Panc1 (cell line): ENCODE measurements at regions not wholly inside any gene's neighbourhood (a gene's known extent, or its start where the extent isn't known, plus 50 kb on each side); places are given as distances from the start of the nearest gene placed in this dataset.

Experiments used
- ATAC-seq: fragments of 200-7000 bp; cut with Tn5 transposase; 2 replicates; pipeline ENCODE4 v1.9.1; 2020; ENCODE audit warnings: mild to moderate bottlenecking, moderate library complexity
- BruUV-seq: library from RNA; stranded (reverse); fragments of 400-500 nt; replicated peaks from 2 replicates; lab custom pipeline; 2021; lab: Mats Ljungman, UMichigan
- CTCF ChIA-PET: fragments of 300-600 bp; sonication (Branson Sonifier 250); formaldehyde crosslinking; loops from one replicate; lab custom pipeline; 2022; ENCODE audit warnings: antibody characterized with exemption; lab: Charles Lee
- POLR2A ChIA-PET: fragments of 300-600 bp; sonication (Branson Sonifier 250); formaldehyde crosslinking; loops from one replicate; lab custom pipeline; 2022; ENCODE audit warnings: antibody characterized with exemption; lab: Charles Lee
- DNase-seq: peaks from one replicate; pipeline ENCODE4 v3.0.0-alpha.2; 2010; ENCODE audit warnings: low read depth, low spot score
- H3K27ac ChIP-seq: 2 replicates; pipeline ENCODE4 v1.5.1; 2011; ENCODE audit warnings: mild to moderate bottlenecking, low read length, inconsistent platforms
- H3K27me3 ChIP-seq: fragments of 200-500 bp; sonication (Bioruptor generic); 2 replicates; pipeline ENCODE4 v1.6.0; 2014; ENCODE audit warnings: low read length, inconsistent platforms; ENCODE audit not compliant: control insufficient read depth, insufficient read depth
- H3K36me3 ChIP-seq: fragments of 200-500 bp; sonication (Bioruptor generic); 2 replicates; pipeline ENCODE4 v1.5.1; 2014; ENCODE audit warnings: inconsistent platforms, mild to moderate bottlenecking, low read length, moderate library complexity; ENCODE audit not compliant: control insufficient read depth, insufficient read depth
- H3K4me1 ChIP-seq: 2 replicates; pipeline ENCODE4 v1.5.1; 2011; ENCODE audit warnings: inconsistent platforms, mild to moderate bottlenecking, low read length, moderate library complexity; ENCODE audit not compliant: control insufficient read depth, insufficient read depth
- H3K4me3 ChIP-seq, 2 experiments: 2 replicates each; pipeline ENCODE4 v1.5.1; 2011 to 2012; ENCODE audit warnings: low read depth in 2 of 2, low read length in 2 of 2, mild to moderate bottlenecking in 2 of 2, inconsistent platforms in 1 of 2, moderate library complexity in 1 of 2
- H3K9me3 ChIP-seq: fragments of 200-500 bp; sonication (Bioruptor generic); 2 replicates; pipeline ENCODE4 v1.5.1; 2014; ENCODE audit warnings: low read depth, mild to moderate bottlenecking, inconsistent platforms, low read length, moderate library complexity; ENCODE audit not compliant: control insufficient read depth, insufficient read depth
- POLR2AphosphoS5 ChIP-seq: IDR thresholded peaks from 2 replicates; pipeline ENCODE4 v1.6.1; 2012; ENCODE audit warnings: mild to moderate bottlenecking, low read depth, low read length, moderate library complexity
- SIN3A ChIP-seq: IDR thresholded peaks from 2 replicates; pipeline ENCODE4 v1.6.1; 2012; ENCODE audit warnings: low read depth, mild to moderate bottlenecking, low read length, moderate library complexity, borderline replicate concordance; ENCODE audit not compliant: insufficient read depth
- TCF7L2 ChIP-seq: IDR thresholded peaks from 2 replicates; pipeline ENCODE4 v1.6.1; 2011; ENCODE audit warnings: mild to moderate bottlenecking, low read depth, low read length, inconsistent platforms
- in situ Hi-C: cut with HindIII; loops from 2 replicates; pipeline ENCODE4 v1.10.0; 2016; ENCODE audit warnings: low sequenced_read_pairs, low pct_unique_long_range_greater_than_20kb
- intact Hi-C: fragments of 100-400 bp; cut with micrococcal nuclease; formaldehyde crosslinking; loops from one replicate; pipeline ENCODE4 v1.10.0; 2022; ENCODE audit not compliant: unreplicated experiment
- TF ChIP-seq, protein P1 (sequence below), 2 experiments: IDR thresholded peaks; 2 replicates each; pipeline ENCODE4 v1.6.1; 2011 to 2012; ENCODE audit warnings: low read depth in 2 of 2, control low read depth in 1 of 2, low read length in 1 of 2, mild to moderate bottlenecking in 1 of 2, moderate library complexity in 1 of 2; ENCODE audit not compliant: insufficient read depth in 1 of 2
- TF ChIP-seq, protein P2 (sequence below): fragments of 450-650 bp; IDR thresholded peaks from 2 replicates; pipeline ENCODE4 v1.5.1; 2017; ENCODE audit warnings: mild to moderate bottlenecking

DNA sequence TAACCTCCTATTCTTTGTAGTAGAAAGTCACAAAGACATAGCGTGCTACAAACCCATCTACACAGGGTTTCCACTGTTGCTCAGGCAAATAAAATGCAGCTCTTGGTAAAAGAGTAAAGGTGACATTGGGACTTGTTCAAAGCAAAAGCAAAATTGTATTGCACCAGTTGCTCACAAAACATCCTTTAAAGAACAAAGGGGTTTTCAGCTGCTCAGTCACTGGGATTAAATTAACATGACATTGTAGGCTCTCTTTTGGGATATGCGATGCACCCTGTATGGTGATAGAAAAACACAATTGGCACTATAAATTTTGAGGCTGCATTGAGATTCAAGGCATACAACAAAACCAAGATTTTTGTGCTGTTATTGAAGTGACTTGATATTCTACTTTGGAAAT, 447.3 kb upstream of the CNTN3 start:
- intact Hi-C loops: no loop called here
- in situ Hi-C loops: no loop called here
- Histone ChIP-seq H3K27me3 (no peaks in the 10 kb centered on the region), H3K4me3 (no peak overlapping the region), H3K36me3 (no peaks in the 10 kb centered on the region), H3K27ac (no peak overlapping the region), H3K4me1 (no peaks in the 10 kb centered on the region), H3K9me3 (no peaks in the 10 kb centered on the region)
- no peak for TF ChIP-seq SIN3A
- no peak for TF ChIP-seq POLR2AphosphoS5
- TF ChIP-seq, protein P1, sequence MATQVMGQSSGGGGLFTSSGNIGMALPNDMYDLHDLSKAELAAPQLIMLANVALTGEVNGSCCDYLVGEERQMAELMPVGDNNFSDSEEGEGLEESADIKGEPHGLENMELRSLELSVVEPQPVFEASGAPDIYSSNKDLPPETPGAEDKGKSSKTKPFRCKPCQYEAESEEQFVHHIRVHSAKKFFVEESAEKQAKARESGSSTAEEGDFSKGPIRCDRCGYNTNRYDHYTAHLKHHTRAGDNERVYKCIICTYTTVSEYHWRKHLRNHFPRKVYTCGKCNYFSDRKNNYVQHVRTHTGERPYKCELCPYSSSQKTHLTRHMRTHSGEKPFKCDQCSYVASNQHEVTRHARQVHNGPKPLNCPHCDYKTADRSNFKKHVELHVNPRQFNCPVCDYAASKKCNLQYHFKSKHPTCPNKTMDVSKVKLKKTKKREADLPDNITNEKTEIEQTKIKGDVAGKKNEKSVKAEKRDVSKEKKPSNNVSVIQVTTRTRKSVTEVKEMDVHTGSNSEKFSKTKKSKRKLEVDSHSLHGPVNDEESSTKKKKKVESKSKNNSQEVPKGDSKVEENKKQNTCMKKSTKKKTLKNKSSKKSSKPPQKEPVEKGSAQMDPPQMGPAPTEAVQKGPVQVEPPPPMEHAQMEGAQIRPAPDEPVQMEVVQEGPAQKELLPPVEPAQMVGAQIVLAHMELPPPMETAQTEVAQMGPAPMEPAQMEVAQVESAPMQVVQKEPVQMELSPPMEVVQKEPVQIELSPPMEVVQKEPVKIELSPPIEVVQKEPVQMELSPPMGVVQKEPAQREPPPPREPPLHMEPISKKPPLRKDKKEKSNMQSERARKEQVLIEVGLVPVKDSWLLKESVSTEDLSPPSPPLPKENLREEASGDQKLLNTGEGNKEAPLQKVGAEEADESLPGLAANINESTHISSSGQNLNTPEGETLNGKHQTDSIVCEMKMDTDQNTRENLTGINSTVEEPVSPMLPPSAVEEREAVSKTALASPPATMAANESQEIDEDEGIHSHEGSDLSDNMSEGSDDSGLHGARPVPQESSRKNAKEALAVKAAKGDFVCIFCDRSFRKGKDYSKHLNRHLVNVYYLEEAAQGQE (IDR thresholded peaks at IDR 0.05; ENCODE audit: insufficient read depth in 1 of 2, low read depth in 2 of 2, low read length in 1 of 2): no peak
- TF ChIP-seq TCF7L2: no peak
- TF ChIP-seq, protein P2, sequence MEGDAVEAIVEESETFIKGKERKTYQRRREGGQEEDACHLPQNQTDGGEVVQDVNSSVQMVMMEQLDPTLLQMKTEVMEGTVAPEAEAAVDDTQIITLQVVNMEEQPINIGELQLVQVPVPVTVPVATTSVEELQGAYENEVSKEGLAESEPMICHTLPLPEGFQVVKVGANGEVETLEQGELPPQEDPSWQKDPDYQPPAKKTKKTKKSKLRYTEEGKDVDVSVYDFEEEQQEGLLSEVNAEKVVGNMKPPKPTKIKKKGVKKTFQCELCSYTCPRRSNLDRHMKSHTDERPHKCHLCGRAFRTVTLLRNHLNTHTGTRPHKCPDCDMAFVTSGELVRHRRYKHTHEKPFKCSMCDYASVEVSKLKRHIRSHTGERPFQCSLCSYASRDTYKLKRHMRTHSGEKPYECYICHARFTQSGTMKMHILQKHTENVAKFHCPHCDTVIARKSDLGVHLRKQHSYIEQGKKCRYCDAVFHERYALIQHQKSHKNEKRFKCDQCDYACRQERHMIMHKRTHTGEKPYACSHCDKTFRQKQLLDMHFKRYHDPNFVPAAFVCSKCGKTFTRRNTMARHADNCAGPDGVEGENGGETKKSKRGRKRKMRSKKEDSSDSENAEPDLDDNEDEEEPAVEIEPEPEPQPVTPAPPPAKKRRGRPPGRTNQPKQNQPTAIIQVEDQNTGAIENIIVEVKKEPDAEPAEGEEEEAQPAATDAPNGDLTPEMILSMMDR: no peak
- no TSS peak for BruUV-seq
- ATAC-seq: no peak
- DNase-seq: no peak
- ChIA-PET POLR2A (no interaction called here), CTCF (no interaction called here)

DNA sequence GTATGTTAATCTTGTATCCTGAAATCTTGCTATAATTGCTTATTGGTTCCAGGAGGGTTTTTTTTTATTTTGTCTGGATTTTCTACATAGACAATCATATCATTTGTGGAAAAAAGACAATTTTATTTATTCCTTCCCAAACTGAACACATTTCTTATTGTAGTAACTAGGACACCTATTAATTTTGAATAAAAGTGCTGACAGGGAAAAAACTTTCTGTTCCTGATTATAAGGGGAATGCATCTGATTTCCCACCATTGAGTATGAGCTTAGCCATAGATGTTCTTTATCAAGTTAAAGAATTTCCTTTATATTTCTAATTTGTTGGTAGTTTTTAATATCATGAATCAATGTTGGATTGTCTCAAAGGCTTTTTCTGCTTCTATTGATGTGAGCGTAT, 460.7 kb upstream of the CNTN3 start:
- Histone ChIP-seq H3K9me3 (no peaks in the 10 kb centered on the region), H3K4me3 (no peak overlapping the region), H3K27ac (no peak overlapping the region), H3K4me1 (no peaks in the 10 kb centered on the region), H3K36me3 (no peaks in the 10 kb centered on the region), H3K27me3 (no peaks in the 10 kb centered on the region)
- CTCF ChIA-PET: no interaction called here
- TF ChIP-seq TCF7L2 (no peak), SIN3A (no peak), POLR2AphosphoS5 (no peak)
- TF ChIP-seq, protein P2: no peak
- TF ChIP-seq, protein P1 (IDR thresholded peaks at IDR 0.05; ENCODE audit: insufficient read depth in 1 of 2, low read depth in 2 of 2, low read length in 1 of 2): no peak
- intact Hi-C loops: no loop called here
- POLR2A ChIA-PET: no interaction called here
- no TSS peak for BruUV-seq
- no peak for DNase-seq
- in situ Hi-C loops: no loop called here
- ATAC-seq: no peak
